Common myeloid progenitor, CD34-positive (primary cell): ENCODE measurements at regions not wholly inside any gene's neighbourhood (a gene's known extent, or its start where the extent isn't known, plus 50 kb on each side); places are given as distances from the start of the nearest gene placed in this dataset.

ENCODE experiments used
- CTCF ChIA-PET: fragments of 350-600 bp; sonication (Branson Sonifier 250); formaldehyde crosslinking; loops from one replicate; lab custom pipeline; 2021; ENCODE audit warnings: antibody characterized with exemption; lab: Charles Lee
- POLR2A ChIA-PET: fragments of 350-600 bp; sonication (Branson Sonifier 250); formaldehyde crosslinking; loops from one replicate; lab custom pipeline; 2021; ENCODE audit warnings: antibody characterized with exemption; lab: Charles Lee
- DNase-seq, 3 donors: peaks; one replicate each; pipeline versions ENCODE4 v3.0.0 to v3.0.0-alpha.2; 2013
- H3K27ac ChIP-seq, 2 experiments: 1 replicate in 1 of 2; 2 replicates in 1 of 2; pipeline ENCODE4 v1.7.0; 2013; ENCODE audit warnings: inconsistent platforms in 2 of 2, low read length in 2 of 2, mild to moderate bottlenecking in 2 of 2, low read depth in 1 of 2, moderate library complexity in 1 of 2; ENCODE audit not compliant: severe bottlenecking in 2 of 2, insufficient read depth in 1 of 2, poor library complexity in 1 of 2
- H3K27me3 ChIP-seq, 5 experiments: replicated peaks in 2 of 5; 1 replicate in 3 of 5; 2 replicates in 2 of 5; pipeline versions ENCODE4 v1.6.1 to v1.7.0; 2013; ENCODE audit warnings: low read length in 4 of 5, mild to moderate bottlenecking in 2 of 5, moderate library complexity in 2 of 5, inconsistent platforms in 1 of 5; ENCODE audit not compliant: insufficient read depth in 5 of 5, control insufficient read depth in 4 of 5
- H3K36me3 ChIP-seq, 4 experiments: 1 replicate in 2 of 4; 2 replicates in 2 of 4; pipeline versions ENCODE4 v1.6.1 to v1.7.0; 2013; ENCODE audit warnings: low read length in 3 of 4, control low read depth in 1 of 4, mild to moderate bottlenecking in 1 of 4; ENCODE audit not compliant: control insufficient read depth in 4 of 4, insufficient read depth in 4 of 4
- H3K4me1 ChIP-seq, 4 experiments: 1 replicate in 3 of 4; 2 replicates in 1 of 4; pipeline versions ENCODE4 v1.6.1 to v1.7.1; 2013; ENCODE audit warnings: low read length in 3 of 4, mild to moderate bottlenecking in 3 of 4, control low read depth in 1 of 4, inconsistent platforms in 1 of 4, moderate library complexity in 1 of 4; ENCODE audit not compliant: control insufficient read depth in 4 of 4, insufficient read depth in 4 of 4; ENCODE audit errors: control extremely low read depth in 1 of 4
- H3K4me3 ChIP-seq, 7 experiments: 1 replicate in 4 of 7; 2 replicates in 3 of 7; pipeline versions ENCODE4 v1.5.1 to v1.7.0; 2013; ENCODE audit warnings: mild to moderate bottlenecking in 7 of 7, low read length in 6 of 7, moderate library complexity in 6 of 7, inconsistent platforms in 2 of 7, low read depth in 2 of 7, control low read depth in 1 of 7; ENCODE audit not compliant: insufficient read depth in 4 of 7, control insufficient read depth in 1 of 7; ENCODE audit errors: extremely low read depth in 1 of 7
- H3K9me3 ChIP-seq, 5 experiments: 1 replicate in 4 of 5; 2 replicates in 1 of 5; pipeline versions ENCODE4 v1.6.1 to v1.7.1; 2013; ENCODE audit warnings: low read length in 4 of 5, mild to moderate bottlenecking in 2 of 5, inconsistent platforms in 1 of 5, low read depth in 1 of 5, moderate library complexity in 1 of 5; ENCODE audit not compliant: control insufficient read depth in 4 of 5, insufficient read depth in 2 of 5; ENCODE audit errors: control extremely low read depth in 1 of 5
- WGBS: methylation state at CpG from one replicate; pipeline ENCODE4 v1.1.5; 2013; ENCODE audit not compliant: insufficient coverage; 5-methylcytosine and 5-hydroxymethylcytosine counted together

DNA sequence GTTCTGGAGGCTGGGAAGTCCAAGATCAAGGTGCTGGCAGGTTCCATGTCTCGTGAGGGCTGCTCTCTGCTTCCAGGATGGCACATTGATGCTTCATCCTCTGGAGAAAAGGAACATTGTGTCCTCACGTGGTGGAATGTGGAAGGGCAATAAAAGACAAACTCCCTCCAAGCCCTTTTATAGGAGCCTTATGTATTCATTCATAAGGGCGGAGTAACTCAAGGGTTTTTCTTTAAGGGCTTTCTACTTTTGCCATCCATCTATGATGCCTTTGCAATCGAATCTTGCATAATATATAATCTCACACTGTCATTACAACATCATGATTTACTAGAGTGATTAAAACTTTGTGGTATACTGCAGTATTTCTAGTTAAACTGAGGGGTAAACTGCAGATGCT is 132.7 kb upstream of the DDHD1 start:
- Histone ChIP-seq H3K9me3 (peaks cover 0 to 16% (median under 1%) of the 10 kb centered on the region in 5 experiments), H3K36me3 (no peaks in the 10 kb centered on the region), H3K4me1 (no peaks in the 10 kb centered on the region), H3K4me3 (no peak overlapping the region), H3K27me3 (no peaks in the 10 kb centered on the region), H3K27ac (no peak overlapping the region)
- no peak for DNase-seq
- ChIA-PET POLR2A (no interaction called here), CTCF (no interaction called here)
- WGBS = 100% methylated on average over 1 of the region's 4 CpGs

DNA sequence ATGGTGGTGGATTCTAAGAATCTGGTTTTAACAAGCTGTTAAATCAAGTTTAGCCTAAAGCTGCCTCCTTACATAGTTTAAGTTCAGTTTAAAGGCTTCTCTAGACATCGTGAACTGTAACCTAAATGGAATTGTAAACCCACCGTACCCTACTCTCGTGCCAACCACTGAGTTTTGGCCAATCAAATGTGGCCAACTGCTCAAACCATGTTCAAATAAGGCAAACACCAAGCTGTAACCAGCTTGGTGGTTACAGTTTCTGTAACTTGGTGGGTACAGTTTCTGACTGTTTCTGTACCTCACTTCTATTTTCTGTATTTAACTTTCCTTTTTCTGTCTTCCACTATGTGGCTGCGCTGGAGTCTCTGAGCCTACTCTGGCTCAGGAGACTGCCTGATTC is 131.9 kb upstream of the DDHD1 start:
- CTCF ChIA-PET = interaction anchor here (0.7 to 1.2 kb wide), 2 partner anchors 11 to 22 kb away, joined by 3 to 4 read pairs; no protein-coding TSS in a partner anchor
- no peak overlapping the region for H3K4me3 ChIP-seq
- H3K27ac ChIP-seq = no peak overlapping the region
- no peaks in the 10 kb centered on the region for H3K4me1 ChIP-seq
- no peak for DNase-seq
- H3K36me3 ChIP-seq = no peaks in the 10 kb centered on the region
- peaks cover 0 to 22% (median 4%) of the 10 kb centered on the region in 5 experiments for H3K9me3 ChIP-seq
- POLR2A ChIA-PET = no interaction called here
- H3K27me3 ChIP-seq = no peaks in the 10 kb centered on the region
- WGBS = 96% methylated on average over 3 of the region's 4 CpGs

GRCh38 chr14:53278602-53279506 is 125.7 kb upstream of the DDHD1 start:
- H3K4me3 ChIP-seq = no peak overlapping the region
- H3K36me3 ChIP-seq = no peaks in the 10 kb centered on the region
- H3K27me3 ChIP-seq = no peaks in the 10 kb centered on the region
- 99% methylated on average over 9 of the region's 12 CpGs for WGBS
- POLR2A ChIA-PET = no interaction called here
- H3K9me3 ChIP-seq = peaks cover 0 to 17% (median 13%) of the 10 kb centered on the region in 5 experiments
- H3K27ac ChIP-seq = no peak overlapping the region
- H3K4me1 ChIP-seq = peaks cover 0 to under 1% (median 0%) of the 10 kb centered on the region in 4 experiments
- CTCF ChIA-PET = interaction anchor here (1.4 kb wide), 1 partner anchor 17 kb away, joined by 5 read pairs; no protein-coding TSS in a partner anchor
- peak in 2 of 3 donors; percentile 13 to 26 for DNase-seq

DNA sequence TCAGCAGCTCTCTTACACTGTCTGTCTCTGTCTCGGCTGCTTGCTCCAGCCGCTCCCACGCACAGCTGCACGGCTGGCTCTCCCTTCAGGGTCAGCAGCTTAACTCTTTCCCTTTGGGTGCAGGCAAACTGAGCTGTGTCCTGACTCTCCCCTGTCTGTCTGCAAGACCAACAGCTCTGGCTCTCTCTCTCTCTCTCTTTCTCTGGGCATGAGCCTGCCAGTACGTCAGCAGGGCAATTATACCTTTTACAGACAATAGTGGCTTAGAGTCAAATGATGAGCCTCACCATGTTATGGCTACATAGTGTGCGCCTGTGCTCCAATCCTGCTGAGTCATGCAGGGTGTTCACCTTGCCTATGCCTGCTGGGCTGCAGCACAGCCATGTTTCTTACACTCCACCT is 120.5 kb upstream of the DDHD1 start:
- H3K36me3 ChIP-seq = no peaks in the 10 kb centered on the region
- H3K4me1 ChIP-seq = peaks cover 0 to 8% (median 0%) of the 10 kb centered on the region in 4 experiments
- DNase-seq = peak in 2 of 3 donors; percentile 2 to 15
- no peaks in the 10 kb centered on the region for H3K27me3 ChIP-seq
- no peak overlapping the region for H3K27ac ChIP-seq
- CTCF ChIA-PET = interaction anchor here (1.3 kb wide), 1 partner anchor 10 kb away, joined by 3 read pairs; no protein-coding TSS in a partner anchor
- 94% methylated on average over 6 of the region's 6 CpGs for WGBS
- POLR2A ChIA-PET = no interaction called here
- no peak overlapping the region for H3K4me3 ChIP-seq
- peaks cover 0 to 4% (median 3%) of the 10 kb centered on the region in 5 experiments for H3K9me3 ChIP-seq

DNA sequence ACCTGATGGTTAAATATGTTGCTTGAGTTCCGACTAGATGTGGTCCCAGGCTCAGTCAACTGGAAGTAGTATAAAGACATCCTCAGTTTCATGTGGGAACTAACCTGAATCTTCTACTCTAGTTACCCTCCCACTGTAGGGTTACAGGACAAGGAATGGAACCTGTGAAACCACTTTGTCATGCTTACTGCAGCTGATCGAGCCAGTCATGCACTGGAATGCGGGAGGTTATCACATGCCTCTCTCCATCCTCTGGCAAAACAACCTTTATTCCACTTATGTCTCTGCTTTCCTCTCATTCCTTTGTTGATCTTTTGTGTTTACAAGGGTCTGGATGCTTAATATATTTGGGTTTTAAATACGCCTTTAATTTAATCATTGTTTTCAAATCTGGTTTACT is 111.9 kb upstream of the DDHD1 start:
- DNase-seq = no peak
- Histone ChIP-seq H3K27me3 (no peaks in the 10 kb centered on the region), H3K27ac (no peak overlapping the region), H3K4me1 (no peaks in the 10 kb centered on the region), H3K4me3 (no peak overlapping the region), H3K36me3 (no peaks in the 10 kb centered on the region), H3K9me3 (peaks cover 0 to 38% (median 3%) of the 10 kb centered on the region in 5 experiments)
- POLR2A ChIA-PET = no interaction called here
- CTCF ChIA-PET = no interaction called here
- WGBS = 100% methylated on average over 2 of the region's 4 CpGs

- peaks cover 0 to 40% (median 3%) of the 10 kb centered on the region in 5 experiments for H3K9me3 ChIP-seq
- no peak overlapping the region for H3K4me3 ChIP-seq
- ChIA-PET CTCF (no interaction called here), POLR2A (no interaction called here)
- H3K27ac ChIP-seq = no peak overlapping the region
- no peaks in the 10 kb centered on the region for H3K27me3 ChIP-seq
- H3K4me1 ChIP-seq = no peaks in the 10 kb centered on the region
- WGBS = 100% methylated on average over 2 of the region's 2 CpGs
- H3K36me3 ChIP-seq = no peaks in the 10 kb centered on the region
- no peak for DNase-seq
These were observed 107.8 kb upstream of the DDHD1 start for GRCh38 chr14:53260928-53261327.

GRCh38 chr14:53260286-53260685 is 107.2 kb upstream of the DDHD1 start:
- no peak for DNase-seq
- H3K9me3 ChIP-seq = peaks cover 3 to 46% (median 4%) of the 10 kb centered on the region in 5 experiments
- no peaks in the 10 kb centered on the region for H3K27me3 ChIP-seq
- ChIA-PET CTCF (no interaction called here), POLR2A (no interaction called here)
- no peak overlapping the region for H3K4me3 ChIP-seq
- H3K27ac ChIP-seq = no peak overlapping the region
- WGBS = 89% methylated on average over 3 of the region's 5 CpGs
- no peaks in the 10 kb centered on the region for H3K36me3 ChIP-seq
- H3K4me1 ChIP-seq = no peaks in the 10 kb centered on the region
